SH-SY5Y (cell line): ENCODE measurements at regions not wholly inside any gene's neighbourhood (a gene's known extent, or its start where the extent isn't known, plus 50 kb on each side); places are given as distances from the start of the nearest gene placed in this dataset.

Experiments
- GATA2 ChIP-seq: IDR thresholded peaks from 2 replicates; pipeline ENCODE4 v1.6.1; 2011; ENCODE audit warnings: mild to moderate bottlenecking, low read depth, low read length
- GATA3 ChIP-seq: IDR thresholded peaks from 2 replicates; pipeline ENCODE4 v1.6.1; 2011; ENCODE audit warnings: low read depth, mild to moderate bottlenecking, low read length, moderate library complexity

DNA sequence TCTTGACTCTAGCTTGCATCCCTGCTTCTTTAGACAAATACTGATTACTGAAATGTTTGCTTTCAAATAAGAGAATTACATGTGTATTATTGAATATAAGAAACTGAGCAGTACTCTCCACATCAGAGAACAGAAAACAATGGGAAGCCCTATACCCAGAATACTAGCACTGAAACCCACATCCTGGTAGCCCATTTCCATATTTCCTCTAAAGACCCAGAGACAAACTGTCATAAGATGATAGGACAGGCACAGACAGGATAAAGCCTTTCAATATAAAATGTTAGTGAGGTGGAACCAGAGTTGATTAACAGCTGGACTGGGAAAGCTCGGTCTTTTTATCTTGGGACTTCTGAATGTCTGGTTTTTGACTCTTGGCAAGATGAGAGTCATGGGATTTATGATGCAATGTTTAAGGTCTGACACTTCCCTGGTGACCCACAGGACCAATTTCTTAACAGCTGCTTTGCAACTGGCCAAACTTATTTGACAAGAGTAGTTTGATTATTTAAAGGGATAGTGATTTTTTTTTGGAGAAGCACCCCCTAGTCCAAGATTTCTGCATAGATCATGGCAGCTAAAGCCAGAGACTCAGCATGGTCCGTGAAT lies 166.9 kb upstream of the ATXN7L3B start:
- TF ChIP-seq GATA2 (no peak), GATA3 (no peak)
